GM21576 (cell line): ENCODE measurements at regions not wholly inside any gene's neighbourhood (a gene's known extent, or its start where the extent isn't known, plus 50 kb on each side); places are given as distances from the start of the nearest gene placed in this dataset.

Experiments used
- ATAC-seq: cut with Tn5 transposase; IDR thresholded peaks from one replicate; pipeline ENCODE4 v1.9.1; 2021; ENCODE audit warnings: mild to moderate bottlenecking, moderate library complexity; ENCODE audit not compliant: unreplicated experiment

GRCh38 chr5:113792806-113793205 is 279.3 kb downstream of the YTHDC2 start:
- no peak for ATAC-seq

DNA sequence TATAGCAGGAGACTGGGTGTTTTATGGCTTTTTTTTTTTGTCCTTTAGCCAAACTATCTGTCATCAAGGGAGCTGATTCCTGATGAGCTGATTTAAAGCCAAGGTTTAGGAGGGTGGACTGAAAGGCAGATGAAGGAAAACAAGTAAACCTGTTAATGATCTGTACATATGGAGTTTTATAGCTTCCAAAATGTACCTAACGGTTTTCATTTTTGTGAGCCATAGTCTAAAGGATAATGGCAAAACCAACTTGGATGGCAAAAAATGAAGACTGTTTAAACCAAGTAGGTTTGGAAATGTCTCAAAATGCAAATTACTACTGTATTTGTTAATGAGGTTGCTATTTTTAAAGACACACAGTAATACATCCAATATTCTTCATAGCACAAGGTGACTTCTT is 281.5 kb downstream of the YTHDC2 start:
- ATAC-seq, result no peak

DNA sequence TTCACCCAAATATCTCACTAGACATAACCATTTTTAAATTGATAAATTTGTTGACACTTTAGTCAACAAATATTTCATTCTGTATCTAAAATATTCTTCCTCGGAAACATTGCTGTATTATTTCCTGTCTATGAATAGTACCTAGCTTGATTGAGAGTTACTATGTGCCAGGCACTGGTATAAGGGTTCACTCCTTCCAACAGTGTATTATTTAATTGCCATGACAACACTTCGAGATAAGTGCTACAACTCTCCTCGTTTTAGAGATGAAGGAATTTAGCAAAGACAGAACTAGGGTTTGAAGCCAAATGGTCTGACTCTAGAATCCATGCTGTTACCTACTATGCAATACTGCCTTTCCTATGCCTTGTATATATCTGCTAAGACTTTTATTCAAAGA is 287.2 kb downstream of the YTHDC2 start:
- no peak for ATAC-seq

DNA sequence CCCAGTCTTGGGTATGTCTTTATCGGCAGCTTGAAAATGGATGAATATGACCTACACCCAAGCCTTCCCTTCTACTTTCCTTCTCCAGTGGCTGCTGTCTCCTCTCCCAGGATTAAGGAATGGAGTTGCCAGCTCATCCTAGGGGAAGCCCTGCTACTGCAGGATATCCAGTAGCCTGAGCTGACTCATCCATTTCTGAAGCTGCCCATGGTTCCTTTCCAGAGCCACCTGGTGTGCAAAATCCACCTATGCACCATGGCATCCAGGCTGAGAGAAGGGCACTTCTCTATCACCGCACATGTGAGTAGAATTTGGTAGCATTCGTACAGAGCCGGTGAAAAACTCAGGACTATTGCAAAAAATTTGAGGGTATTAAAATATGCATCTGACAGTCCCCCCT is 290.8 kb downstream of the YTHDC2 start:
- no peak for ATAC-seq

DNA sequence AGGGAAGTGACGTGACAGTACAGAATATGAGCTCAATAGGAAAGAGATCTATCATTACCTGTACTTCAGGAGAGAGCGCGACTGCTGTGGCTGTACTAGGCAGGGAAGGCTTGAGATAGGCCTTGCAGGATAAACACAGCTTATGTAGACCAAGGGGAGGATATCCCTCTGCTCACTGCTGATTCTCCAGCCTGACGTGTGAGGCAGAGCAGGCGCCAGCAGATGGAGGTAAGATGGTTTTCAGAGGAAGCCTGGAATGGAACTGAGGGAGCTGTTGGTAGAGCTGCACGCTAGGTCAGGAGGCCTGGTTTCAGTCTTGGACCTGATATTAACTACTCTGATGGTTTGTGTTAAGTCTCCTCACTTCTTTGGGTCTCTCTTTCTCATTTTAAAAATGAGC is 291.4 kb downstream of the YTHDC2 start:
- no peak for ATAC-seq

DNA sequence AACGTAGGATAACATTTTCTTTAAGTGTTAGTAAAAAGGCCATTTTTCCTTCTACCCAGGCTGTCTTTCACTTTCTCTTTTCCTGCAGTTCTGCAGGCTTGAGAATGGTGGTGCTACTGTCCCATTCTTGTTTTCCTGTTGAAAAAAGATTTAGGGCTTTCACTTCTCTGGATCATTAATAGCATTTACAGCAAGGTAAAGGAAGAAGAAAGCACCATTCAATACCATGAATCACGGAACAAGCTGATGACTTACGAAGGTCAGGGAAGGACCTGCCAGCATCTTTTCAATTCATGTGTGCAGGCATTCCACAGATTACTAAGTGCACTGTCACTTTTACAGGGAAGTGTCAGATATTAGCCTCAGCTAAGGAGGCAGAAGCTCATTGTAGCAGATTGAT is 292.8 kb downstream of the YTHDC2 start:
- no peak for ATAC-seq

DNA sequence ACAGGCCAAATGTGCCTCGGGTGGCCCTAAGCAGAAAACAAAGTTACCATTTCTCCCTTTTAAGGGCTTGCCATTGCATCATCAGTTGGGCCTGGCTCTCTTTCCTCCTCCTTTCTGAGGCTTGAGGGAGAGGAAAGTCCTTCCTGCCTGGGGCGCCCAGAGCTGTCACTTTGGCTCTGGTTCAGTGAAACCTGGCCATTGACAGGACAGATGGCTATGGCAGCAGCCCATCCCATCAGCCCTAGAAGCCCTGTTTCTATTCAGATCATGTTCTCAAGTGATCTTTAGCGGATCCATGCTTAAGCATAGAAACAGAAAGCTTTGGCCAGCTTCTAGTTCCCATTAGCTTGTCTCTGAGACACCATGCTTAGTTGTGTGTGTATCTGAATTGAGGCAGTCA is 293.4 kb downstream of the YTHDC2 start:
- no peak for ATAC-seq

- ATAC-seq, result no peak
Observed at GRCh38 chr5:113807427-113807991, 294.0 kb downstream of the YTHDC2 start.

DNA sequence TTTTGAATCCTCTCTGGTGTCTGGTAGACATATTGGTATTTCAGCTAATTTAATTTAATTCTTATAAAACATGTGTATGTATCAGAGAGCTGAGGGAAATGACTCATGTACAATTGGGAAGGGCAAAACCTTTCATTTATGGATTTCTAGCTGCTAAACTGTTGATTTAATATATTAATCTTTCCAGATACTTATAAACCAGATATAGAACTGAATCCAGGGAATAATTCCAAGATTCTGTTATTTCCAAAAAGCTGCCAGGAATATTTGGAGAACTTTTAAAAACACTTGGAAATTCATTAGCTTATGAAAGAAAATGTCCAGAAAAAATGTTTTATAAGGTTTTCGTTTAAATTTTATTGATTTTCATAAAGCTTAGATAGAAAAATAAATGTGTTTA is 295.5 kb downstream of the YTHDC2 start:
- no peak for ATAC-seq

DNA sequence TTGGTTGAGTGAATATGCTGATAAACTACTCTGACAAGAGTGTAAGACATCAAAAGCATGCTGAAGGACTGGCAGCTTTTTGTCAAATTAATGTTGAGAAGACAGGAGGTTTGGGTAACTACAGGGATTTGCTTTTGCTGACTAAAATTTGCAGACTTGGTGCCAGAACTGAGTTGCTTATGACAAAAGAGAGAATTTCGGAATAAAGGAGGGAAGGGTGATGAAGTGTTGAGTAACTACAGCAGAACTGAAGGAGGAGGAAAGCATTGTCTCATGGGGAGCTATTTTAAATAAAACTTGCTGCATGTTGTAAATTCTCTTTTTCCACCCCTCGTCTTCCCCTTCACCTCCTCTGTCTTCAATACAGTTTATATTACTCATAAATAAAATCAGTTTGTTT is 296.1 kb downstream of the YTHDC2 start:
- ATAC-seq, result no peak

DNA sequence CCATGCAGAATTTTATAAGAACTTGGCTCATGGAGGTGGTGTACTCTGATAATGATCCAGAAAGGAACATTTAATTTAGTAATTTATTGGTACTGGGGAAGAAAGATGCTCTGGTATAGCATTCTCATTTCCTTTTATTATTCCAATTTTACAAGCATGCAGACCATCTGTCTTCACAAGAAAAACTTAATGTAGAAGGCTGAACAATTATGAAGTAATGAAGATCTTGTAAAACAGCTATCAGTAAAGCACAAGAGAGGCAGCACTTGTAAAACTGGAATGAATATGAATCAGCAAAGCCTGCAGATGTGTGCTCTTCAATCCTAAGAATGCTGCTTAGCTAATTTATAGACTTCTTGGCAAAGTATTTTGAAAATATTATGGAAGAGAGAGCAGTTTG is 300.0 kb downstream of the YTHDC2 start:
- ATAC-seq, result no peak

DNA sequence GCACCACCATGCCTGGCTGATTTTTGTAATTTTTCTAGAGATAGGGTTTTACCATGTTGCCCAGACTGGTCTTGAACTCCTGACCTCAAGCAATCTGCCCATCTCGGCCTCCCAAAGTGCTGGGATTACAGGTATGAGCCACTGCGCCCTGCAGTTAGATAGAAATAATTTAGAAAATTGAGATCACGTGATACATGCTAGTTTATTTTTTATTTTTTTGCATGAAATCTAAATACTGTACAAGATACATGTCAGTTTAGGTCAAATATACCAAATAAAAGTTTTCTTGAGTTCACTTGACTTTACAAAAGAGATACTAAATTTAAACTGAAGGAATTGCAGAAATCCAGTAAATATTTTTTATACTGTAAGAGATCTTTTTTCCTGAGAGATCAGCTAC is 304.2 kb downstream of the YTHDC2 start:
- no peak for ATAC-seq

GRCh38 chr5:113823696-113824095 is 310.2 kb downstream of the YTHDC2 start:
- ATAC-seq, result no peak

- no peak for ATAC-seq
Observed at GRCh38 chr5:113824307-113824706, 310.8 kb downstream of the YTHDC2 start.

- no peak for ATAC-seq
Observed at GRCh38 chr5:113825176-113825575, 311.7 kb downstream of the YTHDC2 start.

DNA sequence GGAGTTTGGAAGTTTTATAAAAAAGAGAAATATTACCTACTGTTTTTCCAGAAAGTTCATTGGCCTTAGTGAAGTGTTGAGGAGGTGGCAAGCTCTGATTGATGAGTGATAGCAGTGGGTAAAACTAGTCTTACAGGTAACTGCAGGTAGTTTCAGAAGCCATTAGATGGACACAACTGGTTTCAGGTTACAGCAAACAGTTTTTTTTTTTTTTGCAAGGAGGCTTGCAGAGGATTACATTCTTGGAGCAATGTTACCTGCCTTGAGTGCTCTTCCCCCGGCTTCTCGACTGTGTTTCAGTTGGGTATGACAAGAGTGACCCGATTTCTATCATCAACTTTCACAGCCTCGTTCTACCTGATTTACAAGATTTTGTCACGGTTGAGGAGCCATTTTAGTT is 333.4 kb downstream of the YTHDC2 start:
- ATAC-seq, result no peak

DNA sequence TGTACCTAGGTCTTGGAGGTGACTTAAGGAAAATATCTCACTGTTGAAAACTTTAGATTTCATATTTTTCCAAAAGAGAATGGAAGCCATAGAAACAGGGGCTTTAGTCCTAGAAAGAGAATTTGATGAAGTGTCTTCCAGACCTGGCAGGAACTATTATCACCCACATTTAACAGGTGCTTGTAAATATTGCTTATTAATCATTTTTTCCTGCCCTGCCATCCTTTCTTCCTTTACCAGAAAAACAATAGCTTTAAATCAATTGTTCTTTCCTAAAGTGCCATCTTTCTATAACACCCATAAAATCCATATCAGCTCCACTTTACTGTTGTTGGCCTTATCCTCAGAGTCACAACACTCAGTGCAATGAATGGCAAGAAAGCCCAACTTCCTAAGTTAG is 350.9 kb downstream of the YTHDC2 start:
- no peak for ATAC-seq

DNA sequence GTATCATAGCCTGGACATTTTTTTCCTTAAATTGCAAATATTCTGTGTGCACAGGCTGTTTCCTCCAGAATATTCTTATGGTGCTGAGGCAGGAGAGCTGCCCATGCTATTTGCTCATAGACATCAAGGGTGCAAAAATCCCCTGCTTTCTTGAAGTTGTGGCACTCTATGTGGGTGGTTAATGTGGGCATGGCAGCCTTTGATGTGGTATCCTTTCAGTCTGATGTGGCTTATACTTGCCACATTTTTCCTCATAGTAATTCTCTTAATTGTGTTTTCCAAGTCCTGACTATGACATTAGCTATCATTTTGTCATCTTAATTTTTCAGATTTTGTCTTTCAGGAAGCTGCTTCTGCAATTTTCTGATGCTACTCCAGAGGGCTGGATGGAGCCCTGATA is 353.3 kb downstream of the YTHDC2 start:
- no peak for ATAC-seq

DNA sequence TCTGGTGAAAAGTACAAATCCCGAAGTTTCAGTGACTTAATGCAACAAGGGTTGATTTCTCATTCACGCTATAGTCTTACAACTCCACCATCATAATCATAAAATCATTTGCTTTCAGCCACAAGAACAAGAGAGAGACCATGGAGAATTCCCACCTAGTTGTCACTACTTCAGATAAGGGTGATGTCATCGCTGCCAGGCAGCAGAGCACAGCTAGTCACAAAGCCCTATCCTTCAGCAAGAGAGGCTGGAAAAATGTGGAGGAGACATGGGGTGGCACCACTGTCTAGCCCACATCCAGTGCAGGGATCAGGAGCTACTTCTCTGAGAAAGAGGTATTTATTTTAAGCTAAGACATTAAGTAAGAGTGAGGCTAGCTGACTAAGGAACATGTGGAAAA is 356.1 kb downstream of the YTHDC2 start:
- no peak for ATAC-seq

DNA sequence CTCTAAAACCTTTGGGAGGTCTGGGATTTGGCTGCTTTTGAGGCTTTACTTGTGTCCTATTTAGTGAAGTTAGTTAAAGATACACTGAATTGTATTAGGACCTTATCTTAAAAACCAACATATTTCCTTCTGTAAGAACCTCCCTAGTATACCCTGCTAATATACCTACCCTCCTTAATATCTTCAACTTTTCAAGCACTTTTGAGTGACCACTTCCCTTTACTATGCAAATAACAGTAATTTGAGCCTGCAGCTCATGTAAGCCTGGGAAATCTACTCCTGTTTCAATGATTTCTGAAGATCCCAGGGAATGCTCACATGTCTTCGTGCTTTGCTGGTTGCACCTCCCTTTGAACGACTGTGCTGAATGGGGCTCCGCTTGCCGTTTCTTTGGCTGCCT is 358.5 kb downstream of the YTHDC2 start:
- ATAC-seq, result no peak

DNA sequence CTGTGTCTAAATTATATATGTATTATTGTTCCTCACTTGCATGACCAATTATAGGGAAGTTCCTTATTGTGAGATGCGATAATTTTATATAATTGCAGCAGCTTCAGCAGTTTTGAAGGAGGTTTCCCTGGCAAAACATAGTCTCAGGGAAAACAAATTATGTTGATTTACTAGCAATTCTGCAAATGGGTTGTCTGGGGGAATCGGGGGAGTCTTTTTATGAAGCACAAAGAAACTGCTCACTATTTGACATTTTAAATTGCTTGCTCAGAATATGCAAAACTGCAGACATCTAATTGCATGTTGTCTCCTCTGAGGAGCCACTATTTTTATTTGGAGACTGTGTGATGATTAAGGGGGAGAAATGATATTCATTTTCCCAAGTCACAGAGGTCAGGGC is 361.6 kb downstream of the YTHDC2 start:
- ATAC-seq, result no peak

GRCh38 chr5:113891491-113891890 is 378.0 kb downstream of the YTHDC2 start:
- ATAC-seq, result no peak

- ATAC-seq, result no peak
Observed at GRCh38 chr5:113896789-113897188, 383.3 kb downstream of the YTHDC2 start.

GRCh38 chr5:113897748-113898147 is 384.3 kb downstream of the YTHDC2 start:
- ATAC-seq, result no peak
